ENCODE measurements at regions not wholly inside any gene's neighbourhood (a gene's known extent, or its start where the extent isn't known, plus 50 kb on each side); places are given as distances from the start of the nearest gene placed in this dataset.

DNA sequence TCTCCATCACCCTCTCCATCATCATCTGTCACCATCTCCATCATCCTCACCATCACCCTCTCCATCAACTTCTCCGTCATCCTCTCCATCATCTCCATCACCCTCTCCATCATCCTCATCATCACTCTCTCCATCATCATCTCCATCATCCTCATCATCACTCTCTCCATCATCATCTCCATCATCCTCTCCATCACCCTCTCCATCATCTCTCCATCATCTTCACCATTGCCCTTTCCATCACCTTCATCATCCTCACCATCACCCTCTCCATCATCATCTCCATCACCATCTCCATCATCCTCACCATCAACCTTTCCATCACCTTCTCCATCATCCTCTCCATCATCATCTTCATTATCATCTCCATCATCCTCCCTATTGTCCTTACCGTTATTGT lies 565.5 kb upstream of the SGCD start:
- in situ Hi-C loops (cut with MboI; ENCODE audit: low sequenced_read_pairs in 4 of 4) = no loop called here
- H3K4me1 ChIP-seq = no peaks in the 10 kb centered on the region
- no peaks in the 10 kb centered on the region for H3K36me3 ChIP-seq
- H3K27me3 ChIP-seq = no peaks in the 10 kb centered on the region
- no peak for ATAC-seq
- no peak for DNase-seq
- H3K27ac ChIP-seq = no peak overlapping the region
- intact Hi-C loops (cut with DNase I; ENCODE audit: low total_unique reads) = no loop called here
- H3K9me3 ChIP-seq = no peaks in the 10 kb centered on the region
- no peak overlapping the region for H3K4me3 ChIP-seq
- no peak for TF ChIP-seq CTCF (IDR thresholded peaks at IDR 0.05 in 4 of 5, conservative IDR thresholded peaks at IDR 0.05 in 1 of 5)
- TF ChIP-seq POLR2A (IDR thresholded peaks at IDR 0.05) = no peak

- intact Hi-C loops (cut with DNase I; ENCODE audit: low total_unique reads) = loop anchor here (5.0 kb wide), 1 partner anchor 988 kb away; no protein-coding TSS in a partner anchor
- ATAC-seq (no peak), DNase-seq (no peak)
- in situ Hi-C loops (cut with MboI; ENCODE audit: low sequenced_read_pairs in 4 of 4) = no loop called here
- Histone ChIP-seq H3K27ac (no peak overlapping the region), H3K36me3 (no peaks in the 10 kb centered on the region), H3K27me3 (no peaks in the 10 kb centered on the region), H3K4me1 (peaks cover 6 to 10% of the 10 kb centered on the region in 2 donors), H3K9me3 (no peaks in the 10 kb centered on the region), H3K4me3 (no peak overlapping the region)
- TF ChIP-seq CTCF (IDR thresholded peaks at IDR 0.05 in 4 of 5, conservative IDR thresholded peaks at IDR 0.05 in 1 of 5) (no peak), POLR2A (IDR thresholded peaks at IDR 0.05) (no peak)
Observed at GRCh38 chr5:155765715-155766114, 561.2 kb upstream of the SGCD start.

GRCh38 chr5:155767470-155767869 lies 559.5 kb upstream of the SGCD start:
- Histone ChIP-seq H3K4me1 (peaks cover 6 to 10% of the 10 kb centered on the region in 2 donors), H3K9me3 (no peaks in the 10 kb centered on the region), H3K36me3 (no peaks in the 10 kb centered on the region), H3K4me3 (no peak overlapping the region), H3K27ac (peak overlapping the region in 2 of 4 donors; percentile 52 to 53), H3K27me3 (no peaks in the 10 kb centered on the region)
- ATAC-seq = peak; percentile 64 to 69
- in situ Hi-C loops (cut with MboI; ENCODE audit: low sequenced_read_pairs in 4 of 4) = no loop called here
- no peak for TF ChIP-seq POLR2A (IDR thresholded peaks at IDR 0.05)
- no peak for TF ChIP-seq CTCF (IDR thresholded peaks at IDR 0.05 in 4 of 5, conservative IDR thresholded peaks at IDR 0.05 in 1 of 5)
- intact Hi-C loops (cut with DNase I; ENCODE audit: low total_unique reads) = loop anchor here (5.0 kb wide), 1 partner anchor 990 kb away; no protein-coding TSS in a partner anchor
- DNase-seq = no peak

DNA sequence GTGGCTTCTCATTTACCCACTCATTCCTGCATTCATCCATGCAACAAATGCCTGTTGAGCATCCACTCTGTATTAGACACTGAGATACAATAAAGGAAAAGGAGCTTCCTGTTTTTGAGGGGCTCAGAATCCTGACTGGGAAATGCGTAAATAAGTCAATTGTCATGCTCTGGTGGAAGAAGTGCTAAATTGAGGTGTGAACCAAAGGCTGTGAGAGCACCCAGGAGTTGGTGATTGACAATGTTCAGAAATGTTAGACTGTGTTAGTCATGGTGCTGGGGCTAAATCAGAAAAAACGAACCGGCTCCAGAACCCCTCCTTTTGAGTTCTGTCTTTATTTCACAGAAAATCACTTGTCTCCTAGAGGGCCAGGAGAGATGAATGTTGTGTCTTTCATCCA lies 558.6 kb upstream of the SGCD start:
- Histone ChIP-seq H3K9me3 (no peaks in the 10 kb centered on the region), H3K36me3 (no peaks in the 10 kb centered on the region), H3K4me3 (no peak overlapping the region), H3K27ac (peak overlapping the region in 3 of 4 donors; percentile 35 to 53 (median 52)), H3K27me3 (no peaks in the 10 kb centered on the region), H3K4me1 (peaks cover 6 to 10% of the 10 kb centered on the region in 2 donors)
- no peak for ATAC-seq
- in situ Hi-C loops (cut with MboI; ENCODE audit: low sequenced_read_pairs in 4 of 4) (no loop called here), intact Hi-C loops (cut with DNase I; ENCODE audit: low total_unique reads) (loop anchor here (5.0 kb wide), 1 partner anchor 991 kb away; no protein-coding TSS in a partner anchor)
- no peak for DNase-seq
- TF ChIP-seq POLR2A (IDR thresholded peaks at IDR 0.05) (no peak), CTCF (IDR thresholded peaks at IDR 0.05 in 4 of 5, conservative IDR thresholded peaks at IDR 0.05 in 1 of 5) (no peak)

All from gastrocnemius medialis (tissue), 4 donors.